ENCODE measurements at regions not wholly inside any gene's neighbourhood (a gene's known extent, or its start where the extent isn't known, plus 50 kb on each side); places are given as distances from the start of the nearest gene placed in this dataset.
"Not testable (repeated sequence)": the region's sequence is repeated elsewhere in the genome, so short reads cannot be mapped to it uniquely, and the experiment has no call there.

GRCh38 chr9:124137944-124138335 is 119.8 kb upstream of the NEK6 start:
- 94% methylated on average over 3 of the region's 3 CpGs for WGBS
- Histone ChIP-seq H3K36me3 (ENCODE audit: control insufficient read depth in 4 of 4, insufficient read depth in 3 of 4, low read depth in 1 of 4, low read length in 3 of 4) (no peaks in the 10 kb centered on the region), H3K27ac (ENCODE audit: low read depth in 1 of 2, low read length in 2 of 2) (no peak overlapping the region), H3K9me3 (ENCODE audit: control insufficient read depth in 4 of 4, low read length in 3 of 4) (no peaks in the 10 kb centered on the region), H3K4me3 (ENCODE audit: low read depth in 1 of 3, low read length in 3 of 3) (no peak overlapping the region), H3K4me1 (ENCODE audit: control insufficient read depth in 4 of 4, insufficient read depth in 4 of 4, low read length in 3 of 4) (no peaks in the 10 kb centered on the region), H3K27me3 (ENCODE audit: control insufficient read depth in 4 of 4, insufficient read depth in 4 of 4, low read length in 3 of 4) (no peaks in the 10 kb centered on the region), H3K9ac (ENCODE audit: low read depth in 1 of 2, low read length in 2 of 2) (no peak overlapping the region)
- no peak for DNase-seq (ENCODE audit: low spot score)
- TF ChIP-seq HNF4G (IDR thresholded peaks at IDR 0.05) = no peak
- TF ChIP-seq HNF4A (conservative IDR thresholded peaks at IDR 0.05) = no peak
- no peak for TF ChIP-seq CTCF (IDR thresholded peaks at IDR 0.05; ENCODE audit: low read depth, low read length, missing input control)

DNA sequence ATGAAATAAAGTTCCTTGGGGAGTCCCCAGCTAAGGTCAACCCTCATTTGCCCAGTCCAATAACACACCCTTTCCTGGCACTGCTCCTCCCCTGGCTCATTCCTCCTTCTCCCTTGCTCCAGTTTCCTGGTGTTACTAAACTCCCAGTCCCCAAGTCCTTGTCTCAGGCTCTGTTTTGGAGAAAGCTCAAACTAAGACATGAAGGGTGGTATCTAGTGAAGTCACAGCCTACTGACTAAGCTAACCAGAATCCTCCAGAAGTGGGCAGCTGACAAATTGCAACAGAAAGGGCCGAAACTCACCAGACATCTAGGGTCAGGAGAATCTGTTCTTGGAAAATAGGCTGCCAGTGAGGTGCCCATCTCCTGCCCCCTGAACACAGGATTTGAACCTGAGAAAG is 118.7 kb upstream of the NEK6 start:
- Histone ChIP-seq H3K9ac (ENCODE audit: low read depth in 1 of 2, low read length in 2 of 2) (no peak overlapping the region), H3K9me3 (ENCODE audit: control insufficient read depth in 4 of 4, low read length in 3 of 4) (no peaks in the 10 kb centered on the region), H3K27ac (ENCODE audit: low read depth in 1 of 2, low read length in 2 of 2) (no peak overlapping the region), H3K4me3 (ENCODE audit: low read depth in 1 of 3, low read length in 3 of 3) (no peak overlapping the region), H3K4me1 (ENCODE audit: control insufficient read depth in 4 of 4, insufficient read depth in 4 of 4, low read length in 3 of 4) (no peaks in the 10 kb centered on the region), H3K36me3 (ENCODE audit: control insufficient read depth in 4 of 4, insufficient read depth in 3 of 4, low read depth in 1 of 4, low read length in 3 of 4) (no peaks in the 10 kb centered on the region), H3K27me3 (ENCODE audit: control insufficient read depth in 4 of 4, insufficient read depth in 4 of 4, low read length in 3 of 4) (no peaks in the 10 kb centered on the region)
- no peak for TF ChIP-seq ZBTB33 (IDR thresholded peaks at IDR 0.05)
- TF ChIP-seq SP1 (IDR thresholded peaks at IDR 0.05) = no peak
- TF ChIP-seq YY1 (IDR thresholded peaks at IDR 0.05) = no peak
- DNase-seq (ENCODE audit: low spot score) = no peak
- WGBS = 98% methylated on average over 1 of the region's 1 CpG

DNA sequence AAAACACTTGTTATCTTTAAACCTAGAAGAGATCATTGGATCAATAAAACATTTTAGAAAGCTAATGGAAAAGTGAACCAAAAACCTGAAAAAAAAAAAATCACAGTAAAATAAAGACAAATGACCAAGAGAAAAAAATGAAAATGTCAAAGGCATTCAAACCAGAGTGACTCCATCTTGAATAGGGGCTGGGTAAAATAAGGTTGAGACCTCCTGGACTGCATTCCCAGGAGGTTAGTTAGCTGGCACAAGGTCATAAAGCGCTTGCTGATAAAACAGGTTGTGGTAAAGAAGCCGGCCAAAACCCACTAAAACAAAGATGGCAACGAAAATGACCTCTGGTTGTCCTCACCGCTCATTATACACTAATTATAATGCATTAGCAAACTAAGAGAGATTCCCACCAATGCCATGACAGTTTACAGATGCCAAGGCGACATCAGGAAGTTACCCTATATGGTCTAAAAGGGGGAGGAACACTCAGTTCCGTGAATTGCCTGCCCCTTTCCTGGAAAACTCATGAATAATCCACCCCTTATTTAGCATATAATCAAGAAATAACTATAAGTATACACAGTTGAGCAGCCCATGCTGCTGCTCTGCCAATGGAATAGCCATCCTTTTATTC is 116.7 kb upstream of the NEK6 start:
- H3K36me3 ChIP-seq (ENCODE audit: control insufficient read depth in 4 of 4, insufficient read depth in 3 of 4, low read depth in 1 of 4, low read length in 3 of 4) = no peaks in the 10 kb centered on the region
- no peak overlapping the region for H3K9ac ChIP-seq (ENCODE audit: low read depth in 1 of 2, low read length in 2 of 2)
- no peak overlapping the region for H3K27ac ChIP-seq (ENCODE audit: low read depth in 1 of 2, low read length in 2 of 2)
- H3K9me3 ChIP-seq (ENCODE audit: control insufficient read depth in 4 of 4, low read length in 3 of 4) = no peaks in the 10 kb centered on the region
- H3K4me1 ChIP-seq (ENCODE audit: control insufficient read depth in 4 of 4, insufficient read depth in 4 of 4, low read length in 3 of 4) = no peaks in the 10 kb centered on the region
- WGBS = 84% methylated on average over 6 of the region's 6 CpGs
- no peak for DNase-seq (ENCODE audit: low spot score)
- H3K27me3 ChIP-seq (ENCODE audit: control insufficient read depth in 4 of 4, insufficient read depth in 4 of 4, low read length in 3 of 4) = no peaks in the 10 kb centered on the region
- TF ChIP-seq, protein P1, sequence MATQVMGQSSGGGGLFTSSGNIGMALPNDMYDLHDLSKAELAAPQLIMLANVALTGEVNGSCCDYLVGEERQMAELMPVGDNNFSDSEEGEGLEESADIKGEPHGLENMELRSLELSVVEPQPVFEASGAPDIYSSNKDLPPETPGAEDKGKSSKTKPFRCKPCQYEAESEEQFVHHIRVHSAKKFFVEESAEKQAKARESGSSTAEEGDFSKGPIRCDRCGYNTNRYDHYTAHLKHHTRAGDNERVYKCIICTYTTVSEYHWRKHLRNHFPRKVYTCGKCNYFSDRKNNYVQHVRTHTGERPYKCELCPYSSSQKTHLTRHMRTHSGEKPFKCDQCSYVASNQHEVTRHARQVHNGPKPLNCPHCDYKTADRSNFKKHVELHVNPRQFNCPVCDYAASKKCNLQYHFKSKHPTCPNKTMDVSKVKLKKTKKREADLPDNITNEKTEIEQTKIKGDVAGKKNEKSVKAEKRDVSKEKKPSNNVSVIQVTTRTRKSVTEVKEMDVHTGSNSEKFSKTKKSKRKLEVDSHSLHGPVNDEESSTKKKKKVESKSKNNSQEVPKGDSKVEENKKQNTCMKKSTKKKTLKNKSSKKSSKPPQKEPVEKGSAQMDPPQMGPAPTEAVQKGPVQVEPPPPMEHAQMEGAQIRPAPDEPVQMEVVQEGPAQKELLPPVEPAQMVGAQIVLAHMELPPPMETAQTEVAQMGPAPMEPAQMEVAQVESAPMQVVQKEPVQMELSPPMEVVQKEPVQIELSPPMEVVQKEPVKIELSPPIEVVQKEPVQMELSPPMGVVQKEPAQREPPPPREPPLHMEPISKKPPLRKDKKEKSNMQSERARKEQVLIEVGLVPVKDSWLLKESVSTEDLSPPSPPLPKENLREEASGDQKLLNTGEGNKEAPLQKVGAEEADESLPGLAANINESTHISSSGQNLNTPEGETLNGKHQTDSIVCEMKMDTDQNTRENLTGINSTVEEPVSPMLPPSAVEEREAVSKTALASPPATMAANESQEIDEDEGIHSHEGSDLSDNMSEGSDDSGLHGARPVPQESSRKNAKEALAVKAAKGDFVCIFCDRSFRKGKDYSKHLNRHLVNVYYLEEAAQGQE (IDR thresholded peaks at IDR 0.05) = no peak
- no peak overlapping the region for H3K4me3 ChIP-seq (ENCODE audit: low read depth in 1 of 3, low read length in 3 of 3)

DNA sequence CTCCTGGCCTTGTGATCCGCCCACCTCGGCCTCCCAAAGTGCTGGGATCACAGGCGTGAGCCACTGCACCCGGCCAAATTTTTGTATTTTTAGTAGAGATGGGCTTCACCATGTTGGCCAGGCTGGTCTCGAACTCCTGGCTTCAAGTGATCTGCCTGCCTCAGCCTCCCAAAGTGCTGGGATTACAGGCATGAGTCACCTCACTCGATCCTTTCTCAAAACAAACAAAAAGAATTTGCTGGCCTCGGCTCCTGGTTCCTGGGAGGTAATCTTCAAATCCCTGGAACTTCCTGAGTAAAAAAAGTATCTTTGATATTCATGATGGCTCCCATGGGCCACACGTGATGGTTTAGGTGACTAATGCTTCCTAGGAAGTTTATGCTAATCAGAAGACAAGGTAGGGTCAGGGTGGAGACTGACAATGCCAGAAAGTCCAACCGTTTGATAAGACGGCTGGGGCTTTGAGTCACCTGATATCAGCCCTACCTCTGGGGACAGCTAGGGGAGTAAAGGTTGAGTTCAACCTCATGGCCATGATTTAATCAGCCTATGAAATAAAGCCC is 113.1 kb upstream of the NEK6 start:
- H3K36me3 ChIP-seq (ENCODE audit: control insufficient read depth in 4 of 4, insufficient read depth in 3 of 4, low read depth in 1 of 4, low read length in 3 of 4); H3K27ac ChIP-seq (ENCODE audit: low read depth in 1 of 2, low read length in 2 of 2); H3K4me1 ChIP-seq (ENCODE audit: control insufficient read depth in 4 of 4, insufficient read depth in 4 of 4, low read length in 3 of 4); H3K27me3 ChIP-seq (ENCODE audit: control insufficient read depth in 4 of 4, insufficient read depth in 4 of 4, low read length in 3 of 4); H3K4me3 ChIP-seq (ENCODE audit: low read depth in 1 of 3, low read length in 3 of 3); DNase-seq (ENCODE audit: low spot score); H3K9me3 ChIP-seq (ENCODE audit: control insufficient read depth in 4 of 4, low read length in 3 of 4); H3K9ac ChIP-seq (ENCODE audit: low read depth in 1 of 2, low read length in 2 of 2): not testable (repeated sequence)
- WGBS = 75% methylated on average over 10 of the region's 10 CpGs

Data from liver (tissue), 8 donors.